ENCODE measurements at regions not wholly inside any gene's neighbourhood (a gene's known extent, or its start where the extent isn't known, plus 50 kb on each side); places are given as distances from the start of the nearest gene placed in this dataset.

GRCh38 chr10:110394296-110394695 lies 89.6 kb upstream of the SMNDC1 start:
- BruUV-seq (replicated peaks): no TSS peak
- no peak for FAIRE-seq

GRCh38 chr10:110394898-110395297 lies 90.2 kb upstream of the SMNDC1 start:
- Histone ChIP-seq H3K4me1 (ENCODE audit: insufficient read depth, low read length) (peaks cover 38% of the 10 kb centered on the region), H3K79me2 (ENCODE audit: insufficient read depth, low read length) (no peaks in the 10 kb centered on the region), H3K4me3 (replicated peaks in 1 of 3; ENCODE audit: insufficient read depth in 1 of 3, low read depth in 2 of 3, low read length in 3 of 3) (no peak overlapping the region), H3K9ac (ENCODE audit: insufficient read depth, low read depth, low read length) (no peak overlapping the region), H3K27ac (ENCODE audit: extremely low read length, insufficient read depth, low read length) (no peak overlapping the region), H3K36me3 (replicated peaks in 1 of 2; ENCODE audit: control insufficient read depth in 1 of 2, insufficient read depth in 2 of 2, low read length in 2 of 2) (no peaks in the 10 kb centered on the region), H3K9me3 (ENCODE audit: low read length) (no peaks in the 10 kb centered on the region), H2AFZ (ENCODE audit: low read length) (no peak overlapping the region), H3K27me3 (ENCODE audit: control insufficient read depth in 1 of 2, insufficient read depth in 2 of 2, low read length in 2 of 2) (peaks cover 0 to 4% of the 10 kb centered on the region in 2 experiments; a peak in 1 of 5 replicates), H3K4me2 (ENCODE audit: low read depth, low read length) (no peak overlapping the region), H4K20me1 (ENCODE audit: insufficient read depth, low read length) (no peaks in the 10 kb centered on the region)
- WGBS (ENCODE audit: low lambda C conversion rate): 75% methylated on average over 6 of the region's 6 CpGs
- ChIA-PET POLR2A (interaction anchor here (1.3 kb wide), 1 partner anchor 18 kb away, joined by 3 read pairs; no protein-coding TSS in a partner anchor), CTCF (ENCODE audit: low intra/inter-chr PET ratio, low total read pairs) (no interaction called here)
- ATAC-seq: no peak
- no peak for FAIRE-seq
- in situ Hi-C loops (cut with HindIII; ENCODE audit: extremely low pct_ligation_motif_present, low pct_unique_long_range_greater_than_20kb): no loop called here
- no TSS peak for BruUV-seq (replicated peaks)
- intact Hi-C loops (cut with micrococcal nuclease; ENCODE audit: unreplicated experiment): no loop called here
- DNase-seq (ENCODE audit: low spot score): no peak
- no peak for TF ChIP-seq MAZ (IDR thresholded peaks at IDR 0.05; ENCODE audit: borderline replicate concordance, low read depth, low read length)
- TF ChIP-seq MAZ (CRISPR knock-in tag; IDR thresholded peaks at IDR 0.05; ENCODE audit: low read depth): no peak
- TF ChIP-seq ZFY (CRISPR knock-in tag; IDR thresholded peaks at IDR 0.05): no peak
- no peak for TF ChIP-seq MEIS1 (CRISPR knock-in tag; IDR thresholded peaks at IDR 0.05; ENCODE audit: borderline replicate concordance)
- TF ChIP-seq AHDC1 (CRISPR knock-in tag; IDR thresholded peaks at IDR 0.05; ENCODE audit: borderline replicate concordance): no peak
- no peak for TF ChIP-seq ZKSCAN1 (IDR thresholded peaks at IDR 0.05; ENCODE audit: low read length)
- no peak for TF ChIP-seq FOXA3 (CRISPR knock-in tag; IDR thresholded peaks at IDR 0.05)
- no peak for TF ChIP-seq ZNF180 (CRISPR knock-in tag; IDR thresholded peaks at IDR 0.05; ENCODE audit: borderline replicate concordance, low read depth)

More at GRCh38 chr10:110394296-110394695, 89.6 kb upstream of the SMNDC1 start:
- H3K9ac ChIP-seq (ENCODE audit: insufficient read depth, low read depth, low read length): no peak overlapping the region
- no peaks in the 10 kb centered on the region for H4K20me1 ChIP-seq (ENCODE audit: insufficient read depth, low read length)
- TF ChIP-seq DPF2 (CRISPR knock-in tag; IDR thresholded peaks at IDR 0.05; ENCODE audit: borderline replicate concordance, low read depth): no peak
- TF ChIP-seq SUZ12 (IDR thresholded peaks at IDR 0.05; ENCODE audit: low read depth, low read length): no peak
- no peak for TF ChIP-seq HNF1B (CRISPR knock-in tag; IDR thresholded peaks at IDR 0.05)
- no peak for TF ChIP-seq PRMT3 (CRISPR knock-in tag; IDR thresholded peaks at IDR 0.05; ENCODE audit: borderline replicate concordance, low read depth)
- no peaks in the 10 kb centered on the region for H3K9me3 ChIP-seq (ENCODE audit: low read length)
- no peak for DNase-seq (ENCODE audit: low spot score)
- CTCF ChIA-PET (ENCODE audit: low intra/inter-chr PET ratio, low total read pairs): no interaction called here
- no peak overlapping the region for H3K4me3 ChIP-seq (replicated peaks in 1 of 3; ENCODE audit: insufficient read depth in 1 of 3, low read depth in 2 of 3, low read length in 3 of 3)
- H3K27ac ChIP-seq (ENCODE audit: extremely low read length, insufficient read depth, low read length): no peak overlapping the region
- H3K36me3 ChIP-seq (replicated peaks in 1 of 2; ENCODE audit: control insufficient read depth in 1 of 2, insufficient read depth in 2 of 2, low read length in 2 of 2): no peaks in the 10 kb centered on the region
- peaks cover 32% of the 10 kb centered on the region for H3K4me1 ChIP-seq (ENCODE audit: insufficient read depth, low read length)
- H2AFZ ChIP-seq (ENCODE audit: low read length): no peak overlapping the region
- WGBS (ENCODE audit: low lambda C conversion rate): 64% methylated on average over 5 of the region's 8 CpGs
- in situ Hi-C loops (cut with HindIII; ENCODE audit: extremely low pct_ligation_motif_present, low pct_unique_long_range_greater_than_20kb) (no loop called here), intact Hi-C loops (cut with micrococcal nuclease; ENCODE audit: unreplicated experiment) (no loop called here)
- ATAC-seq: no peak
- H3K27me3 ChIP-seq (ENCODE audit: control insufficient read depth in 1 of 2, insufficient read depth in 2 of 2, low read length in 2 of 2): peaks cover 0 to 6% of the 10 kb centered on the region in 2 experiments; a peak in 1 of 5 replicates
- H3K79me2 ChIP-seq (ENCODE audit: insufficient read depth, low read length): no peaks in the 10 kb centered on the region
- POLR2A ChIA-PET: no interaction called here
- no peak overlapping the region for H3K4me2 ChIP-seq (ENCODE audit: low read depth, low read length)

Measured in HepG2 (cell line).